Memory B cell (primary cell): ENCODE measurements at regions not wholly inside any gene's neighbourhood (a gene's known extent, or its start where the extent isn't known, plus 50 kb on each side); places are given as distances from the start of the nearest gene placed in this dataset.
"Not testable (repeated sequence)": the region's sequence is repeated elsewhere in the genome, so short reads cannot be mapped to it uniquely, and the experiment has no call there.

Source experiments
- ATAC-seq: fragments of 150-1000 bp; cut with Tn5 transposase; 2 replicates; pipeline ENCODE4 v1.10.0; 2021; ENCODE audit warnings: low read depth, mild to moderate bottlenecking, moderate library complexity
- DNase-seq, 2 donors: peaks; one replicate each; pipeline ENCODE4 v3.0.0; 2022; ENCODE audit warnings: low spot score in 2 of 2
- H3K27ac Mint-ChIP-seq: one replicate; pipeline ENCODE4 v1.8.0; 2022; ENCODE audit warnings: mild to moderate bottlenecking, moderate library complexity, mixed read lengths
- H3K27me3 Mint-ChIP-seq: one replicate; pipeline ENCODE4 v1.8.0; 2022; ENCODE audit warnings: mixed read lengths
- H3K36me3 Mint-ChIP-seq: one replicate; pipeline ENCODE4 v1.8.0; 2022; ENCODE audit warnings: mild to moderate bottlenecking, mixed read lengths
- H3K4me1 Mint-ChIP-seq: one replicate; pipeline ENCODE4 v1.8.0; 2022; ENCODE audit warnings: mixed read lengths
- H3K4me3 Mint-ChIP-seq: one replicate; pipeline ENCODE4 v1.8.0; 2022; ENCODE audit warnings: mild to moderate bottlenecking, moderate library complexity, mixed read lengths
- H3K9me3 Mint-ChIP-seq: one replicate; pipeline ENCODE4 v1.8.0; 2022; ENCODE audit warnings: mixed read lengths

DNA sequence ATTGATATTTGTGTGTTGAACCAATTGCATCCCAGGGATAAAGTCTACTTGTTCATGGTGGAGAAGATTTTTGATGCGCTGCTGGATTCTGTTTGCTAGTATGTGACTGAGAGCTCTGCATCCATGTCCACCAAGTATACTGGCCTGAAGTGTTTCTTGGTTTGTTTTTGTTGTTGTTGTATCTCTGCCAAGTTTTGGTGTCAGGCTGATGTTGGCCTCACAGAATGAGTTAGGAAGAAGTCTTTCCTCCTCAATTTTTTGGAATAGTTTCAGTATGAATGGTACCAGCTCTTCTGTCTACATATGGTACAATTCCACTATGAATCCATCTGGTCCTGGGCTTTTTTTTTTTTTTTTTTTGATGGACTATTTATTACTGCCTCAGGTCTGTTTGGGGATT is 50.9 kb upstream of the OSTN start:
- H3K9me3 Mint-ChIP-seq = peaks cover 4% of the 10 kb centered on the region
- ATAC-seq (no peak), DNase-seq (no peak)
- no peaks in the 10 kb centered on the region for H3K27me3 Mint-ChIP-seq
- peaks cover 23% of the 10 kb centered on the region for H3K4me1 Mint-ChIP-seq
- no peak overlapping the region for H3K4me3 Mint-ChIP-seq
- peaks cover 2% of the 10 kb centered on the region for H3K36me3 Mint-ChIP-seq
- peak overlapping the region; percentile 46 for H3K27ac Mint-ChIP-seq

DNA sequence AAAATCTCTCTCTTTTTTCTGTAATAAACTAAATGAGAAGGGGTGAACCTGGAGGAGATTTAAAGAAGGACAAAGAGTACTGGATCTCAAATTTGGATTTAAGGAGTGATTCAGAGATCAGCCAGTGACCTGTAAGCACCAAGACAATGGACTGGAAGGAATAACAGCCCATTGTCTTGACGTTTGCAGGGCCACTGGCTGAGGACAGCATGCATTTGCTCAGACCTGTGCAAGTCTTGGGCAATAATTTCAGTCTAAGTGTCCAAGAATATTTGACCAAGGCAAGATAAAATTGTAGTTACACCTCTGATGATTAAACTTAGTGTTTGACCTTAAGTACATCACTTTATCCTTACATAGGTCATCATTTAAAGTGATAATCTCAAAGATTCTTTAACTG is 55.8 kb upstream of the OSTN start:
- no peak overlapping the region for H3K4me3 Mint-ChIP-seq
- peaks cover 2% of the 10 kb centered on the region for H3K36me3 Mint-ChIP-seq
- ATAC-seq = no peak
- peaks cover 43% of the 10 kb centered on the region for H3K4me1 Mint-ChIP-seq
- peaks cover 4% of the 10 kb centered on the region for H3K9me3 Mint-ChIP-seq
- no peak overlapping the region for H3K27ac Mint-ChIP-seq
- DNase-seq = no peak
- H3K27me3 Mint-ChIP-seq = no peaks in the 10 kb centered on the region

DNA sequence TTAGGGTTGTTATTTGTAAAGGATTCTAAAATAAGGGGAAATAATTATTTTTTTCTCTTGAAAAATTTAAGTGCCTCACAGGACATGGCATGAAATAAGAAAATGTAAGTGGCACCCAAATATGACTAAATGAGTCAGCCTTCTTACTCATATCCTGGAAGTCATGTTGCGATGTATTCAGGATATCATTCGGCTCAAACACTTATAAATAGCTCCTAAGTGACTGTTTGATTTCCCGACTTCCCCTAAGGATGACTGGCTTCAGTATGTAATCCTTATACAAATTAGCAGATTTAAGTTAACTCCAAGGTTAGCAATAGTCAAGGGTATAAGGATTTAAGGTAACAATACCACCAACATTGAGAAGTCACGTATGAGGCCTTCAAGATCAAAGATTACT is 57.3 kb upstream of the OSTN start:
- Mint-ChIP-seq H3K36me3 (peaks cover 2% of the 10 kb centered on the region), H3K27me3 (no peaks in the 10 kb centered on the region), H3K9me3 (peaks cover 4% of the 10 kb centered on the region), H3K27ac (no peak overlapping the region), H3K4me1 (peaks cover 40% of the 10 kb centered on the region), H3K4me3 (no peak overlapping the region)
- no peak for DNase-seq
- no peak for ATAC-seq

DNA sequence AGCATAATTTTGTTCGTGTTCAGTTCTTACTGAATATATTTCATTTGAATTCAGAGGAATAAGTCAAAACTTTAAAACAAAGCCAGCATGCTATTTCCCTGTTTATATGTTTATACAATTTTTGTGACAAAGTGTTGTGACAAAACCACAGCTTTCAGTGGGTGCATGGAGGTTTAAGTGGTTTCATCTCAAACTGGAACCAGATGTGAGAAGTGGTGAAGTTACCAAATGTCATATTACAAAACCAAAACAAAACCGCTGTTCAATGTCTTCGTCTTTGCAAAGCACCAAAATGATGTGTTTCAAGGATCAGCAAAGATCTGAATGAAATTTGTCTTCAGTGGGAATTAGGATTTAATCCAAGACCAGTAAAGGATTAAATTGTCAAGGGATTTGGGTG is 59.3 kb upstream of the OSTN start:
- Mint-ChIP-seq H3K4me3 (peak overlapping the region; percentile 22), H3K36me3 (no peaks in the 10 kb centered on the region), H3K9me3 (no peaks in the 10 kb centered on the region), H3K27ac (no peak overlapping the region), H3K27me3 (no peaks in the 10 kb centered on the region), H3K4me1 (peaks cover 38% of the 10 kb centered on the region)
- no peak for ATAC-seq
- no peak for DNase-seq

DNA sequence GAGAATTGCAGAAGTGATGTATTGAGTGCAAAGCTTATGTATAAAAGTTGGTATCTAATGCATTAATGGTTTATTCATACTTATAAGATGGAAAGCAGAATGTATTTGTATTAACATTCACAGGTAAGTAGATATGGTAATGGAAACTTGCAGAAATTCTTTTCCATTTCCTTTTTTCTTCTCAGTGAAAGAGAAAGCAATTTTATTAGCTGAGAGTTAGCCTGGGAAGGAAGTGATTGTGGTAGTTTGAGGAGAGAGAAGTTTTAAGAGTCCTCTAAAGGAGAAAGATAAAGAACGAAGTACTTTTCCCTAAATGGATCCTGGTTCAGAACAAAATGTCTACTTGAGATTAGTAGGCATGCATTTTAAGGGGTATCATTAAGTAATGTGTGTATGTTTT is 60.1 kb upstream of the OSTN start:
- DNase-seq (no peak), ATAC-seq (peak; percentile 57)
- Mint-ChIP-seq H3K4me1 (peaks cover 40% of the 10 kb centered on the region), H3K36me3 (no peaks in the 10 kb centered on the region), H3K4me3 (peak overlapping the region; percentile 51), H3K9me3 (no peaks in the 10 kb centered on the region), H3K27me3 (no peaks in the 10 kb centered on the region), H3K27ac (peak overlapping the region; percentile 43)

DNA sequence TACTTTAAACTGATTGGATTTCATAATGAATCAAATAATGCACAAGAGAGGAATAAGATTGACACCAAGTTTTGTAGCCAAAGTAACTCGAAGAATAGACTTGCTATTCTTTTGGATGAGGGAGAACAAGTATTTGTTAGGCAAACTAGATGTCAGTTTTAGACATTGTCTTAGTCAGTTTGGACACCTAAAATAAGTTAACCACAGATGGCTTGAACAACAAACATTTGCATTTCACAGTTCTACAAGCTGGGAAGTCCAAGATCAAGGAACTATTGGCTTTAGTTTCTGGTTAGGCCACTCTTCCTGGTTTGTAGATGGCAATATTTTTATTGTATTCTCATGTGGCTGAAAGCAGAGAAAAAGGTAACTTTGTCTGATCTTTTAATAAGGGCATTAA is 61.3 kb upstream of the OSTN start:
- no peaks in the 10 kb centered on the region for H3K36me3 Mint-ChIP-seq
- no peaks in the 10 kb centered on the region for H3K9me3 Mint-ChIP-seq
- peak overlapping the region; percentile 35 for H3K27ac Mint-ChIP-seq
- DNase-seq (no peak), ATAC-seq (no peak)
- H3K27me3 Mint-ChIP-seq = no peaks in the 10 kb centered on the region
- H3K4me3 Mint-ChIP-seq = no peak overlapping the region
- H3K4me1 Mint-ChIP-seq = peaks cover 35% of the 10 kb centered on the region

DNA sequence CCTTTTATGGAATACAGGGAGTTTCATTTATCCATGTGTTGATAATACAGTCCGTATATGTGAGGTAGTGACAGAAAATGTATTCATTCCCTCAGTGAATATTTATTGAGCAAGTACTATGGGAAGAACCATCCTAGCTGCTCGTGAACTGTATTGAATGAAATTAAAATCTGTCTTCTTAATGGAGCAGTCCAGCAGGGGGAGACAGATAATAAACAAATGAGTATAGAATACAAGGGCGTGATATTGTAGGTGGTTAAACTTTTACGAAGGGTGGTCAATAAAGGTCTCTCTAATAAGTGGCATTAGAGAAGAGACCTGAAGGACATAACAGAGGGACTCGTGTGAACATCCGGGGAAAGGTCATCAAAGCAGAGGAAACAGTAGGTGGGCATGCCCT is 62.7 kb upstream of the OSTN start:
- ATAC-seq (peak; percentile 64), DNase-seq (peak; percentile 13 to 26)
- no peaks in the 10 kb centered on the region for H3K36me3 Mint-ChIP-seq
- H3K27me3 Mint-ChIP-seq = no peaks in the 10 kb centered on the region
- H3K9me3 Mint-ChIP-seq = no peaks in the 10 kb centered on the region
- H3K4me3 Mint-ChIP-seq = no peak overlapping the region
- H3K27ac Mint-ChIP-seq = no peak overlapping the region
- peaks cover 34% of the 10 kb centered on the region for H3K4me1 Mint-ChIP-seq

DNA sequence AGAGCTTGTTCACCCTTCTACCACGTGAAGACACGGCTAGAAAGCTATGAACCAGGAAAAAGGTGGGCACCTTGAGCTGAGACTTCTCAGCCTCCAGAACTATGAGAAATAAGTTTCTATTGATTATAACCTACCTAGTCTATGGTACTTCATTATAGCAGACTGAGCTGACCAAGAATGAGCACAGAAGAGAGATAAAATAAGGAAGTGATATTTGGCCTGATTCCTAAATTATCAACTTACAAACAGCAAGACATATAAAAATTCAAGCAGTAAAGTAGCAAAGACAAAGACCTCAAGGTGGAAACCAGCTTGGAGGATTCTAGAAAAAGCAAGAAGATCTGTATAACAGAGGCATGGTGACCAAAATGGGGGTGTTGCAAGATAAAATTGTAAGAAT is 63.9 kb upstream of the OSTN start:
- no peak for DNase-seq
- Mint-ChIP-seq H3K9me3 (no peaks in the 10 kb centered on the region), H3K4me3 (no peak overlapping the region), H3K27ac (no peak overlapping the region), H3K27me3 (no peaks in the 10 kb centered on the region), H3K4me1 (peaks cover 33% of the 10 kb centered on the region), H3K36me3 (no peaks in the 10 kb centered on the region)
- ATAC-seq = peak; percentile 44

DNA sequence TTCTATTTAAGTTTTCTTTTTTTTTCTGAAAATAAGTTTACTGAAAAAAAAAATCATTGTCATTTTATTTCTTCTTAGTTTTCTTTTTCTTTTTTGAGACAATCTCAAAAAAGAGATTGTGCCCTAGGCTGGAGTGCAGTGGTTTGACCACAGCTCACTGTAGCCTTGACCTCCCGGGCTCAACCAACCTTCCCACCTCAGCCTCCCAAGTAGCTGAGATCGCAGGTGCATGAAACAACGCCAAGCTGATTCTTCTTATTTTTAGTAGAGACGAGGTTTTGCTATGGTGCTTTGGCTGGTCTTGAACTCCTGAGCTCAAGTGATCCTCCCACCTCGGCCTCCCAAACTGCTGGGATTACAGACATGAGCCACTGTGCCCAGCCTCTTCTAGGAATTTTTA is 65.7 kb upstream of the OSTN start:
- H3K27ac Mint-ChIP-seq = no peak overlapping the region
- DNase-seq (no peak), ATAC-seq (no peak)
- no peak overlapping the region for H3K4me3 Mint-ChIP-seq
- H3K27me3 Mint-ChIP-seq = no peaks in the 10 kb centered on the region
- H3K4me1 Mint-ChIP-seq = peaks cover 18% of the 10 kb centered on the region
- H3K9me3 Mint-ChIP-seq = no peaks in the 10 kb centered on the region
- no peaks in the 10 kb centered on the region for H3K36me3 Mint-ChIP-seq

DNA sequence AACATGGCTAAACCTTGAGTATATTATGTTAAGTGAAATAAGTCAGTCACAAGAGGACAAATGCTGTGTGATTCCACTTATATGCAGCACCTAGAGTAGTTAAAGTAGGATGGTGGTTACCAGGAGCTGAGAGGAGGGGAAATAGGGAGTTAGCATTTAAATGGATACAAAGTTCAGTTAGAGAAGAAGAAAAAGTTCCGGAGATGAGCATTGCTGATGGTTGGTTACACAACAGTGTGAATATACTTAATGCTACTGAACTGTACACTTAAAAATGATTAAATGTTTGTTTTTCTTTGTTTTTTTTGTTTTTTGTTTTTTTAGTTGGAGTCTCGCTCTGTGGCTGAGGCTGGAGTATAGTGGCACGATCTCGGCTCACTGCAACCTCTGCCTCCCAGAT is 67.7 kb upstream of the OSTN start:
- H3K4me1 Mint-ChIP-seq = peaks cover 8% of the 10 kb centered on the region
- H3K4me3 Mint-ChIP-seq = no peak overlapping the region
- ATAC-seq (no peak), DNase-seq (no peak)
- H3K27me3 Mint-ChIP-seq = no peaks in the 10 kb centered on the region
- no peaks in the 10 kb centered on the region for H3K9me3 Mint-ChIP-seq
- no peaks in the 10 kb centered on the region for H3K36me3 Mint-ChIP-seq
- no peak overlapping the region for H3K27ac Mint-ChIP-seq

DNA sequence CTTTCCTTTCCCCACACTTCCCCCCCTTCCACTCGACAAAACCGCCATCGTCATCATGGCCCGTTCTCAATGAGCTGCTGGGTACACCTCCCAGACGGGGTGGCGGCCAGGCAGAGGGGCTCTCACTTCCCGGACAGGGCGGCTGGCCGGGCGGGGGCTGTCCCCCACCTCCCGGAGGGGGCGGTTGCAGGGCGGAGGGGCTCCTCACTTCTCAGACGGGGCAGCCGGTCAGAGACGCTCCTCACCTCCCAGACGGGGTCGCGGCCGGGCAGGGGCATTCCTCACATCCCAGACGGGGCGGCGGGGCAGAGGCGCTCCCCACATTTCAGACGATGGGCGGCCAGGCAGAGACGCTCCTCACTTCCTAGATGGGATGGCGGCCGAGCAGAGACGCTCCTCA is 74.2 kb upstream of the OSTN start:
- DNase-seq, H3K4me3 Mint-ChIP-seq, H3K27me3 Mint-ChIP-seq, H3K27ac Mint-ChIP-seq, ATAC-seq, H3K36me3 Mint-ChIP-seq, H3K9me3 Mint-ChIP-seq, H3K4me1 Mint-ChIP-seq: not testable (repeated sequence)

DNA sequence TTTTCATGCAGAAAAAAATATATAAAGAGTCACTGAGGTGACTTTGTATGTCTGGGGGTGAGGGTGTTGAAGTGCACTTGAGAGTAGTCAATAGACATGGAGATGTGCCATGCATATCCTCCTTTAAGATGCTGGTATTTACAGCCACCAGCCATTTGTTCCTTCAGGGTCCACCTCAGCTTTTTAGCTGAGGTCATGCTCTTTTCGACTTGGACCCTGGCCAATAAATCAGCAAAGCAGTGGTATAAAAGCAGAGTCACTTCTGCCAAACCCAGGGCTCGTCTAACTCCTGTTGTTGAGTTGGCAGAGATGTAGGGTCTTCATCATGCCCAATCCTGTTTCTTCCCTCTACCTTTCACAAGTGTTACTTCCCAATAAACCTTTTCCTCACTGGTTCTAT is 75.1 kb upstream of the OSTN start:
- no peak overlapping the region for H3K27ac Mint-ChIP-seq

DNA sequence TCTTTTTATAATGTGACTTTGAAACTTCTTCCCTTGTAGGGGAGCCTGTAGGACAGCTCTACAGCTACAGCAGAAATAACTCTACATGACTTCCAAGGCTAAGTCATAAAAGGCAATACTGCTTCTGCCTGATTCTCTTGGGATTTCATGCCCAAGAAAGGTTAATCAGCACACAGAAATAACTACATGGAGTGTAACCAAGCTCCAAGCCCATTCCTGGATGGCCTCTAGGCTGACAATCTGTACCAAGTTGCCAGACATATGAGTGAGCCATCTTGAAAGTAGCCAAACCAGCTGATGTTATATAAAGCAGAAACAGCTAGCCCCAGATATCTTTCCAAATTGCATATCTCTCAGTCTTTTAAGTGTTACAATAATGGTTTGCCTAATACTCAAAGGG is 75.8 kb upstream of the OSTN start:
- Mint-ChIP-seq H3K4me1 (peaks cover 4% of the 10 kb centered on the region), H3K9me3 (no peaks in the 10 kb centered on the region), H3K27ac (no peak overlapping the region), H3K4me3 (no peak overlapping the region), H3K27me3 (no peaks in the 10 kb centered on the region), H3K36me3 (no peaks in the 10 kb centered on the region)
- DNase-seq = no peak
- no peak for ATAC-seq

More for the DNA sequence above, 75.1 kb upstream of the OSTN start:
- Mint-ChIP-seq H3K9me3 (no peaks in the 10 kb centered on the region), H3K27me3 (no peaks in the 10 kb centered on the region), H3K4me3 (no peak overlapping the region), H3K4me1 (no peaks in the 10 kb centered on the region), H3K36me3 (no peaks in the 10 kb centered on the region)
- DNase-seq (no peak), ATAC-seq (no peak)

DNA sequence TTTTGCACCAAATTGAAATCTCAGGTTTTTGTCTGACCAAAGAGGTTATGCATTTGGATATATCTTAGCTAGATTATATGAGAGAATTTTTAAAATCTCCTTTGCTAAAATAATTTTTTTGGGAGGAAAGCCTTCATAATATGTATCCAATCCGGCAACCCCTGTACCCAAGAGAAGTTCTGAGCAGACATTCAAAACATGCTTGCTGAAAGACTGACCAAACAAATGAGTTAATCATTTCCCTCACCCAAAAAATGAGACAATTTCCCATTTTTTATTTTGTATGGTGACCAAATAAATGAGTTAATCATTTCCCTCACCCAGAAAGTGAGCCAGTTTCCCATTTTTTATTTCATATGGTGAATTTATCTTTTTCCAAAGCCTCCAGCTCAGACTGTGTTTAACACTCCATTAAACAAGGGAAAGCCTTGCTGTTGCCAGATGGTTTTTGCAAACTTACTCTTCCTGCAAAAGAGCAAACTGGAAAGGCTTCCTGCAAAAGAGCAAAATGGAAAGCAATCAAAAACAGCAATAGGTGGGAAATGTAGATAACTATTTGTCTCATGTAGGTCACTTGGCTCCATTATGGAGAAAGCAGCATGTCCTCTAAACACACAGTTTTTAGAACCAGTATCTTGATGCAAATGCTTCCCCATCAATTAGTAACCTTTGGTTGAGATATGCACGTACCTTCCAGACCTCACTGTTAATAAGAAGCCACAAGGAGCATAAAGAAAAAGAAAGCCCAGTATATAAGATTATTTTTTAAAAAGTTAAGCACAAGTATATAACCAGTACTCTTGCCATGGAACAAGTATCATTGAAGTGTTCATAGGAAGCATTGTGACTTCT is 78.4 kb upstream of the OSTN start:
- H3K27me3 Mint-ChIP-seq = no peaks in the 10 kb centered on the region
- peaks cover 4% of the 10 kb centered on the region for H3K4me1 Mint-ChIP-seq
- H3K27ac Mint-ChIP-seq = no peak overlapping the region
- no peak overlapping the region for H3K4me3 Mint-ChIP-seq
- DNase-seq = no peak
- ATAC-seq = no peak
- H3K36me3 Mint-ChIP-seq = no peaks in the 10 kb centered on the region
- H3K9me3 Mint-ChIP-seq = no peaks in the 10 kb centered on the region
